ENCODE measurements at regions not wholly inside any gene's neighbourhood (a gene's known extent, or its start where the extent isn't known, plus 50 kb on each side); places are given as distances from the start of the nearest gene placed in this dataset.

- TF ChIP-seq CTCF (IDR thresholded peaks at IDR 0.05; ENCODE audit: insufficient read depth, low read depth, low read length) (no peak), EZH2 (IDR thresholded peaks at IDR 0.05; ENCODE audit: insufficient read depth, low read length) (no peak)
Measured at GRCh38 chr1:2953688-2954285, 67.5 kb upstream of the ACTRT2 start.
